ENCODE measurements at regions not wholly inside any gene's neighbourhood (a gene's known extent, or its start where the extent isn't known, plus 50 kb on each side); places are given as distances from the start of the nearest gene placed in this dataset.

DNA sequence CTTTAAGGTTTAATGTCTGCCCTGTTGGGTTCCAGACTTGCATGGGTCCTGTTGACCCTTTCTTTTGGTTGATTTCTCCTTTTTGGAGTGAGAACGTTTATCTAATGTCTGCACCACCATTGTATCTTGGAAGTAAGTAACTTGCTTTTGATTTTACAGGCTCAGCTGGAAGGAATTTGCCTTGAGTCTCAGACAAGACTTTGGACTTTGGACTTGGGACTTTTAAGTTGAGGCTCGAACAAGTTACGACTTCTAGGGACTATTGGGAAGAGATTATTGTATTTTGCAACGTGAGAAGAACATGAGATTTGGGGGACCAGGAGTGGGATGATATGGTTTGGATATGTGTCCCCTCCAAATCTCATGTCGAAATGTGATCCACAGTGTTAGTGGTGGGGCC is 267.7 kb downstream of the GLI2 start:
- TF ChIP-seq EP300 (IDR thresholded peaks at IDR 0.05; ENCODE audit: borderline replicate concordance) (no peak), MAX (IDR thresholded peaks at IDR 0.05) (no peak), EGR1 (IDR thresholded peaks at IDR 0.05) (no peak), CREB1 (IDR thresholded peaks at IDR 0.05; ENCODE audit: low read depth) (no peak), FOXM1 (IDR thresholded peaks at IDR 0.05; ENCODE audit: borderline replicate concordance, low read depth) (no peak), NFIC (IDR thresholded peaks at IDR 0.05) (no peak), TEAD4 (IDR thresholded peaks at IDR 0.05) (no peak), YY1 (IDR thresholded peaks at IDR 0.05; ENCODE audit: low read depth) (no peak), RAD21 (IDR thresholded peaks at IDR 0.05; ENCODE audit: low read depth) (no peak)
- TF ChIP-seq, protein P1, sequence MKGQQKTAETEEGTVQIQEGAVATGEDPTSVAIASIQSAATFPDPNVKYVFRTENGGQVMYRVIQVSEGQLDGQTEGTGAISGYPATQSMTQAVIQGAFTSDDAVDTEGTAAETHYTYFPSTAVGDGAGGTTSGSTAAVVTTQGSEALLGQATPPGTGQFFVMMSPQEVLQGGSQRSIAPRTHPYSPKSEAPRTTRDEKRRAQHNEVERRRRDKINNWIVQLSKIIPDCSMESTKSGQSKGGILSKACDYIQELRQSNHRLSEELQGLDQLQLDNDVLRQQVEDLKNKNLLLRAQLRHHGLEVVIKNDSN (IDR thresholded peaks at IDR 0.05) = no peak
- TF ChIP-seq, protein P2, sequence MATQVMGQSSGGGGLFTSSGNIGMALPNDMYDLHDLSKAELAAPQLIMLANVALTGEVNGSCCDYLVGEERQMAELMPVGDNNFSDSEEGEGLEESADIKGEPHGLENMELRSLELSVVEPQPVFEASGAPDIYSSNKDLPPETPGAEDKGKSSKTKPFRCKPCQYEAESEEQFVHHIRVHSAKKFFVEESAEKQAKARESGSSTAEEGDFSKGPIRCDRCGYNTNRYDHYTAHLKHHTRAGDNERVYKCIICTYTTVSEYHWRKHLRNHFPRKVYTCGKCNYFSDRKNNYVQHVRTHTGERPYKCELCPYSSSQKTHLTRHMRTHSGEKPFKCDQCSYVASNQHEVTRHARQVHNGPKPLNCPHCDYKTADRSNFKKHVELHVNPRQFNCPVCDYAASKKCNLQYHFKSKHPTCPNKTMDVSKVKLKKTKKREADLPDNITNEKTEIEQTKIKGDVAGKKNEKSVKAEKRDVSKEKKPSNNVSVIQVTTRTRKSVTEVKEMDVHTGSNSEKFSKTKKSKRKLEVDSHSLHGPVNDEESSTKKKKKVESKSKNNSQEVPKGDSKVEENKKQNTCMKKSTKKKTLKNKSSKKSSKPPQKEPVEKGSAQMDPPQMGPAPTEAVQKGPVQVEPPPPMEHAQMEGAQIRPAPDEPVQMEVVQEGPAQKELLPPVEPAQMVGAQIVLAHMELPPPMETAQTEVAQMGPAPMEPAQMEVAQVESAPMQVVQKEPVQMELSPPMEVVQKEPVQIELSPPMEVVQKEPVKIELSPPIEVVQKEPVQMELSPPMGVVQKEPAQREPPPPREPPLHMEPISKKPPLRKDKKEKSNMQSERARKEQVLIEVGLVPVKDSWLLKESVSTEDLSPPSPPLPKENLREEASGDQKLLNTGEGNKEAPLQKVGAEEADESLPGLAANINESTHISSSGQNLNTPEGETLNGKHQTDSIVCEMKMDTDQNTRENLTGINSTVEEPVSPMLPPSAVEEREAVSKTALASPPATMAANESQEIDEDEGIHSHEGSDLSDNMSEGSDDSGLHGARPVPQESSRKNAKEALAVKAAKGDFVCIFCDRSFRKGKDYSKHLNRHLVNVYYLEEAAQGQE (IDR thresholded peaks at IDR 0.05; ENCODE audit: low read depth) = no peak
